Myocyte (in vitro differentiated cells): ENCODE measurements at regions not wholly inside any gene's neighbourhood (a gene's known extent, or its start where the extent isn't known, plus 50 kb on each side); places are given as distances from the start of the nearest gene placed in this dataset.

Source experiments
- DNase-seq: peaks from one replicate; pipeline ENCODE4 v3.0.0-alpha.2; 2012; ENCODE audit warnings: low read depth

DNA sequence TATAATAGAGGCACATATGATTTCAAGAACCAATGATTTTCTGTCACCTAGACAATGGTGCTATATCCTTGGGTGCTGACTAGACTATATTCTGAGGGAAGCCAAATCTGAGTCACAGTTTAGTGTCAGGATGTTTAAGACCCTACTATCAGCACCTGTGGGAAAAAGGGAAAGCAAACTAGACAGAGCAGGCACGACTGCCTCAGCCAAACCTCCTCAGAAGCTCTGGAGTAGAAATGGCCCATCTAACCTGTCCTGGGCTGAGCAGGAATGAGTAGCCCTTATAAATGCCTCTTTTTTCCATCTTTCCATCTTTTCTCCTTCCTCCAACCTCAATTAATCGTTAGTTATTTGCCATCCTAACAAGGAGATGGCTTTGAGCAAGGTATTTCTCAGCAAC, 80.4 kb upstream of the TECRL start:
- no peak for DNase-seq

DNA sequence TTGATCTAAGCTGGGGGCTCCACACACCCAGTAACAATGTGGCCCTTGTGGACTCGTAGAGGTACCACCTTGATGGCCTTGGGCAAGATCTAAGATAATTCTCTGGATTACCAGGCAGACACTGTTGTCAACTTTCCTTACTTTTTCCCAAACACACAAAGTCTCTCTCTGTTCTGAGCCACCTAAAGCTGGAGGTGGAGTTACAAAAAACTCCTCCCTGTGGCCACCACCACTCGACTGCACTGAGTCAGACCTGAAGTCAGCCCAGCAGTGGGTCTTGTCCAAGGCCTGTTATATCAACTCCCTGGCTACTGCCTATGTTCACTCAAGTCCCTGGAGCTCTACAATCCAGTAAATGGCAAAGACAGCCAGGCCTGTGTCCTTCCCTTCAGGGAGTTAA, 70.1 kb upstream of the TECRL start:
- DNase-seq: no peak

DNA sequence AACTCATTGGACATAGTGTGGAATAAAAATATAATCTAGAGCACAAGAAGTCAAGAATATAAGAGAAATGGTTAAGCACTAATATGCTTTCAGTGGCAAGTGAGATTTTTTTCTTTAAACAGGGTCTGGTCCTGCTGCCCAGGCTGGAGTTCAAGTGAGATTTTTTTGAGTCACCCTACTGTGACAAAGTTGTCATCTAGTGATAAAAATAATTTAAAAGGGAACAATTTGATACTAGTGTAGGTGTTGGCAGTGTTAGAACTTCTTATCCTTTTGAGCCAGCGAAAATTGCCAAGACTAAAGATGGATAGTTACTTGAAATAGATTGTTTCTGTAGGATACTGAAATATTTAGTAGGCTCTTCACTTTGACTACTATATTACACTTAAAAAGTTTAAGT, 67.9 kb upstream of the TECRL start:
- no peak for DNase-seq

DNA sequence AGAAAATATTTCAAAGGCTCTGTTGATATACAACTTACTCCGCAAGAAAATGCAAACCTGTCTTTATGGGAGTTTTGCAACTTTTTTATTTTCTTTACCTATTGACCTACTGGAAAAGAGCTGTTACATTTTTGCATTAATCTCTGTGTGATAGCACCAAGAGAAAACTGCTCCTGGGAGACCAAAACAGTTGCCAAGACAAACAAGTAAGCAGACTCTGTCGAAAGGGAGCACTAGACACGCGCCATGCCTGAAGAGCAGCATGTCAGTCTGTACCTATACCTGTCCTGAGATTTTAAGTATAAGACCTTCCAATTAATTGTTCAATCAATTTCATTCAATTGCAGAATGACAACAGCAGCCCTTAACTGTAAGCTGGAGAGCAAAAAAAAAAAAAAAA, 56.0 kb upstream of the TECRL start:
- DNase-seq: no peak

DNA sequence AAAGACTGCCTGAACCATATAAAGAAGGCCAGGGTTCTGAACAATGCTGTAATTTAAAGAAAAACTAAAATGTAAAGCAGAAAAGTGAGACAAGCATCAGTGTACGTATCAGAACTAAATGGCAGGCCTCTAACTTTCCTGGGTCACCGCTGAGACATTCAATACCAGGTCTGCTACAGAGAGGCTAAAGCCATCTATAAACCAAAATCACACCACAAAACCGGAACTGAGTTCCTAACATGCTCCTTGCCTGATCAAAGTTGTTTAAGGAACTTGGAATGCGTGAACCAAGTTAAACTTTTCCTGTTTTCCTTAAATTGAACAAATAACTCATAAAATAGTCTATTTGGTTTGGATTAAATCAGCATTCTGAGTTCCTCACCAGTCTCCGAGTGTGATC, 55.3 kb upstream of the TECRL start:
- no peak for DNase-seq
